Activated CD8-positive, alpha-beta T cell treated with anti-CD3 and anti-CD28 coated beads for 36 hours (primary cell): ENCODE measurements at regions not wholly inside any gene's neighbourhood (a gene's known extent, or its start where the extent isn't known, plus 50 kb on each side); places are given as distances from the start of the nearest gene placed in this dataset.
A peak's percentile ranks its signal among the peaks of the same experiment; 100 is the strongest.

Experiments used
- ATAC-seq: fragments of 200-7000 bp; cut with Tn5 transposase; one replicate; pipeline ENCODE4 v1.10.0; 2021; ENCODE audit warnings: mild to moderate bottlenecking, moderate library complexity
- CTCF ChIA-PET: fragments of 350-600 bp; sonication (Branson Sonifier 250); formaldehyde crosslinking; loops from one replicate; lab custom pipeline; 2021; ENCODE audit warnings: antibody characterized with exemption; lab: Charles Lee
- POLR2A ChIA-PET: fragments of 350-600 bp; sonication (Branson Sonifier 250); formaldehyde crosslinking; loops from one replicate; lab custom pipeline; 2021; ENCODE audit warnings: antibody characterized with exemption; lab: Charles Lee
- DNase-seq: peaks from one replicate; pipeline ENCODE4 v3.0.0-alpha.2; 2020
- H3K27ac Mint-ChIP-seq: one replicate; pipeline ENCODE4 v1.8.0; 2021; ENCODE audit warnings: mild to moderate bottlenecking, mixed read lengths
- H3K27me3 Mint-ChIP-seq: one replicate; pipeline ENCODE4 v1.8.0; 2021; ENCODE audit warnings: mixed read lengths
- H3K36me3 Mint-ChIP-seq: one replicate; pipeline ENCODE4 v1.8.0; 2021; ENCODE audit warnings: low read depth, mixed read lengths
- H3K4me1 Mint-ChIP-seq: one replicate; pipeline ENCODE4 v1.8.0; 2021; ENCODE audit warnings: low read depth, mixed read lengths
- H3K4me3 Mint-ChIP-seq: one replicate; pipeline ENCODE4 v1.8.0; 2021; ENCODE audit warnings: mild to moderate bottlenecking, moderate library complexity, mixed read lengths
- H3K9me3 Mint-ChIP-seq: one replicate; pipeline ENCODE4 v1.8.0; 2021; ENCODE audit warnings: mixed read lengths
- CTCF ChIP-seq: fragments of 200-600 bp; IDR thresholded peaks from one replicate; pipeline ENCODE4 v1.8.0; 2022; ENCODE audit warnings: antibody characterized with exemption, mild to moderate bottlenecking
- intact Hi-C: fragments of 100-400 bp; cut with micrococcal nuclease; formaldehyde crosslinking; loops from one replicate; pipeline ENCODE4 v1.10.0; 2022

DNA sequence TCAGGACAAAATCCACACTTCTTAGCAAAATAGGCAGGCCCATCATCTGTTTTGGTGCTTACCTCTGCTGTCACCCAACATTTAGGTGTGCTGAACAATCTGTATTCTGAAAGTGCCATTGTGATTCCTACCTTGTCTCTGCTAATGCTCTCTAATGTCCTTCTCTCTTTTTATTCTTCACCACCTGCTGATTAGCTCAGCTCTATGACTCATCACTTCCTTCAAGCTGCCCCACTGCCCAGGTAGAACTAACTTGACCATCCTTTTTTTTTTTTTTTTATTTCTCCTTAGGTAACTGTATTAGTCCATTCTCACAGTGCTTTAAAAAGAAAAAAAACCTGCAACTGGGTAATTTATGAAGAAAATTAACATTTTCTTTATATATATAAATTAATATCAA, 478.7 kb upstream of the POU3F3 start:
- H3K27ac Mint-ChIP-seq: no peak overlapping the region
- peaks cover 2% of the 10 kb centered on the region for H3K27me3 Mint-ChIP-seq
- H3K9me3 Mint-ChIP-seq: no peaks in the 10 kb centered on the region
- H3K36me3 Mint-ChIP-seq: no peaks in the 10 kb centered on the region
- no peak for TF ChIP-seq CTCF
- intact Hi-C loops: no loop called here
- no peak overlapping the region for H3K4me3 Mint-ChIP-seq
- H3K4me1 Mint-ChIP-seq: peaks cover 8% of the 10 kb centered on the region
- DNase-seq: no peak
- ChIA-PET CTCF (no interaction called here), POLR2A (no interaction called here)
- ATAC-seq: no peak

- ATAC-seq (peak; percentile 82), DNase-seq (peak; percentile 35)
- Mint-ChIP-seq H3K4me1 (peaks cover 8% of the 10 kb centered on the region), H3K36me3 (no peaks in the 10 kb centered on the region), H3K4me3 (peak overlapping the region; percentile 78), H3K9me3 (no peaks in the 10 kb centered on the region), H3K27ac (peak overlapping the region; percentile 88), H3K27me3 (peaks cover 2% of the 10 kb centered on the region)
- ChIA-PET CTCF (no interaction called here), POLR2A (no interaction called here)
- intact Hi-C loops: no loop called here
- TF ChIP-seq CTCF: no peak
Measured at GRCh38 chr2:104378853-104379374, 475.0 kb upstream of the POU3F3 start.

DNA sequence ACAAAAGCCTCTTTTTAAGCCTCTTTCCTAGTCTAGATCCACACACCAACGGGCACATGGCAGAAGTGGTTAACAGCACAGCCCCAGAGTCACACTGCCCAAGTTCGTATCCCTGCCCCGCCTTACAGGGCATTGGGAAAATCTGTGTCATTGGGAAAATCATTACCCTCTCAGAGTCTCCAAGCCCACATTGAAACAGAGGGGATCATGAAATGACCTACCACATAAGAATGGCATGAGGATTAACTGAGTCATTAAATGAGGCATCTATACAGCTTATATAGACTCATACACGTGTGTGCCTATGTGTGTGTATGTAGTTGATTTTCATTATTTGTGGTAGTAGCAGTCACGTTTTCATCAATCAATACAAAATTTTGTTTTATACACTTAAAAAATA, 469.0 kb upstream of the POU3F3 start:
- DNase-seq (no peak), ATAC-seq (no peak)
- no peaks in the 10 kb centered on the region for H3K9me3 Mint-ChIP-seq
- H3K4me3 Mint-ChIP-seq: no peak overlapping the region
- POLR2A ChIA-PET: no interaction called here
- peaks cover under 1% of the 10 kb centered on the region for H3K4me1 Mint-ChIP-seq
- no peak for TF ChIP-seq CTCF
- no peaks in the 10 kb centered on the region for H3K27me3 Mint-ChIP-seq
- CTCF ChIA-PET: no interaction called here
- intact Hi-C loops: no loop called here
- H3K27ac Mint-ChIP-seq: no peak overlapping the region
- H3K36me3 Mint-ChIP-seq: no peaks in the 10 kb centered on the region

DNA sequence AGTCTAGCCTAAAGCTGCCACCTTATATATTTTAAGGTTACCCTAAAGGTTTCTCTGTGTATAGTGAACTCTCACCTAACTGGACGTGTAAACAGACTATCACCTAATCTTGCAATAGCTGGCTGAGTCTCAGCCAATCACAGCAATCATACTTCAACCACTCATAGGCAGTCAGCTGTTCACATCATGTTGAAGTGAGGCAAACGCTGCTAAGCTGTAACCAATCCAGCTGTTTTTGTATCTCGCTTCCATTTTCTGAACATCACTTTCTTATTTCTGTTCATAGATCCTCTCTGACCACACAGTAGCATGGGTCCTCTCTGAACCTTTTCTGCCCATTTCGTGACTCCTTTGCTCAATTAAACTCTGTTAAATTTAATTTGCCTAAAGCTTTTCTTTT, 468.2 kb upstream of the POU3F3 start:
- no peaks in the 10 kb centered on the region for H3K27me3 Mint-ChIP-seq
- no peak overlapping the region for H3K27ac Mint-ChIP-seq
- DNase-seq (no peak), ATAC-seq (no peak)
- no peaks in the 10 kb centered on the region for H3K36me3 Mint-ChIP-seq
- ChIA-PET POLR2A (no interaction called here), CTCF (no interaction called here)
- intact Hi-C loops: no loop called here
- H3K9me3 Mint-ChIP-seq: no peaks in the 10 kb centered on the region
- TF ChIP-seq CTCF: no peak
- no peaks in the 10 kb centered on the region for H3K4me1 Mint-ChIP-seq
- no peak overlapping the region for H3K4me3 Mint-ChIP-seq

DNA sequence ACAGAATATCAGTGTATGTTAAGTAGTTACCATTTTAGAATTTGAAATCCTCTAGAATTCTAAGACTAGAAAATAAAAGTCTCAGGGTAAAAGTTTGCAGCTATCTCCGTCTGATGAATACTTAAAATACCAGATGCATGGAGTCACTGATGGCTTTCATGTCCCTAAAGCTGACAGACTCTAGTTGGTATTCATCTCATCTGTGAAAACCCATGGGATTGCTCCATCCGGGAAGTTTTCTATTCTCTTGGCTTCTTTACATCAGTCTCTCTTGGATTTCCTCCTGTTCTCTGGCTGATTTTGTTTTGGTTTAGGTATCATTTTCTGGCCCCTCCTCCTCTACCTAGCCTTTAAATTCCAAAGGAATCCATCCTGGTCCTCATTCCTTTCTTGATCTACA, 465.6 kb upstream of the POU3F3 start:
- POLR2A ChIA-PET: no interaction called here
- H3K4me1 Mint-ChIP-seq: no peaks in the 10 kb centered on the region

More for the DNA sequence above, 465.6 kb upstream of the POU3F3 start:
- CTCF ChIA-PET: no interaction called here
- no peaks in the 10 kb centered on the region for H3K9me3 Mint-ChIP-seq
- ATAC-seq (no peak), DNase-seq (no peak)
- H3K27ac Mint-ChIP-seq: no peak overlapping the region
- intact Hi-C loops: no loop called here
- no peak overlapping the region for H3K4me3 Mint-ChIP-seq
- no peaks in the 10 kb centered on the region for H3K36me3 Mint-ChIP-seq
- peaks cover 1% of the 10 kb centered on the region for H3K27me3 Mint-ChIP-seq
- no peak for TF ChIP-seq CTCF
